Right lung (tissue), 2 donors: ENCODE measurements at regions not wholly inside any gene's neighbourhood (a gene's known extent, or its start where the extent isn't known, plus 50 kb on each side); places are given as distances from the start of the nearest gene placed in this dataset.
"Not testable (repeated sequence)": the region's sequence is repeated elsewhere in the genome, so short reads cannot be mapped to it uniquely, and the experiment has no call there.

Experiments used
- DNase-seq, 2 donors: peaks; one replicate each; pipeline ENCODE4 v3.0.0-alpha.2; 2013

- DNase-seq = no peak
Observed at GRCh38 chr12:58009405-58010195, 68.2 kb downstream of the ATP23 start.

- DNase-seq = no peak
Observed at GRCh38 chr12:58011676-58012075, 70.3 kb downstream of the ATP23 start.

- not testable (repeated sequence) for DNase-seq
Observed at GRCh38 chr12:58022379-58023020, 81.1 kb downstream of the ATP23 start.

GRCh38 chr12:58025431-58025830 lies 84.1 kb downstream of the ATP23 start:
- DNase-seq = no peak

- peak in 1 of 2 donors; percentile 11 for DNase-seq
Observed at GRCh38 chr12:58026426-58026825, 85.1 kb downstream of the ATP23 start.

GRCh38 chr12:58026897-58027891 lies 85.8 kb downstream of the ATP23 start:
- no peak for DNase-seq

GRCh38 chr12:58028294-58028693 lies 86.9 kb downstream of the ATP23 start:
- DNase-seq = no peak

GRCh38 chr12:58029260-58029659 lies 87.9 kb downstream of the ATP23 start:
- no peak for DNase-seq

GRCh38 chr12:58030566-58031279 lies 89.4 kb downstream of the ATP23 start:
- DNase-seq = no peak

- DNase-seq = no peak
Observed at GRCh38 chr12:58032156-58032555, 90.8 kb downstream of the ATP23 start.

GRCh38 chr12:58033831-58034230 lies 92.5 kb downstream of the ATP23 start:
- DNase-seq = no peak

- no peak for DNase-seq
Observed at GRCh38 chr12:58034311-58034710, 92.9 kb downstream of the ATP23 start.

- DNase-seq = no peak
Observed at GRCh38 chr12:58034712-58035111, 93.3 kb downstream of the ATP23 start.

GRCh38 chr12:58041441-58041840 lies 100.1 kb downstream of the ATP23 start:
- DNase-seq = no peak

GRCh38 chr12:58044966-58045365 lies 103.6 kb downstream of the ATP23 start:
- no peak for DNase-seq

GRCh38 chr12:58046271-58046670 lies 104.9 kb downstream of the ATP23 start:
- DNase-seq = no peak

- no peak for DNase-seq
Observed at GRCh38 chr12:58051378-58051777, 110.0 kb downstream of the ATP23 start.

- DNase-seq = no peak
Observed at GRCh38 chr12:58064666-58065065, 123.3 kb downstream of the ATP23 start.

GRCh38 chr12:58066296-58066695 lies 124.9 kb downstream of the ATP23 start:
- DNase-seq = no peak

GRCh38 chr12:58067610-58068387 lies 126.4 kb downstream of the ATP23 start:
- DNase-seq = no peak

- DNase-seq = no peak
Observed at GRCh38 chr12:58068706-58069105, 127.3 kb downstream of the ATP23 start.
